ENCODE measurements at regions not wholly inside any gene's neighbourhood (a gene's known extent, or its start where the extent isn't known, plus 50 kb on each side); places are given as distances from the start of the nearest gene placed in this dataset.

DNA sequence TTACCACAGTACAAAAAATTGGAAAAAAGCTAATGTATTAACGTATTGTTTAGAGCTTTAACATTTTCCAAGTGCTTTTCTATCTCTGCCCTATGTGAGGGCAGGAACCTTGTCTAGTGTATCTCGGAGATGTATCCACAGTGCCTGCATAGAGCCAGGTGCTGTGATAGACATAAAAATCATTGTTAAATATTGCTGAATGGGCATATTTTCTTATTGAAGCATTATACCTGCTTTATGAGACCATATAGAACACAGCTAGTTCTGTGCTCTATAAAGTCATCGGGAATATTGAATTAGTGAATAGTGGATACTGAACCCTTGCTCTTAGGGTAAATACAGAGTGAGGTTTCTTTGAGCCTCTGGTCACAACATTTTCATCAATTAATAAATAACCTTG lies 163.0 kb downstream of the RNF144B start:
- TF ChIP-seq CTCF (IDR thresholded peaks at IDR 0.05) = no peak
- TF ChIP-seq POLR2A (IDR thresholded peaks at IDR 0.05) = no peak

All from sigmoid colon (tissue), 3 donors.